ENCODE measurements at regions not wholly inside any gene's neighbourhood (a gene's known extent, or its start where the extent isn't known, plus 50 kb on each side); places are given as distances from the start of the nearest gene placed in this dataset.
"Not testable (repeated sequence)": the region's sequence is repeated elsewhere in the genome, so short reads cannot be mapped to it uniquely, and the experiment has no call there.

- no peak for DNase-seq (ENCODE audit: low read depth)
Measured at GRCh38 chr4:138499627-138500026, 257.5 kb upstream of the SLC7A11 start.

- DNase-seq (ENCODE audit: low read depth) = no peak
Measured at GRCh38 chr4:138494931-138495330, 252.8 kb upstream of the SLC7A11 start.

- no peak for DNase-seq (ENCODE audit: low read depth)
Measured at GRCh38 chr4:138494116-138494515, 252.0 kb upstream of the SLC7A11 start.

GRCh38 chr4:138492176-138492575 lies 250.0 kb upstream of the SLC7A11 start:
- DNase-seq (ENCODE audit: low read depth) = no peak

GRCh38 chr4:138488533-138488932 lies 246.4 kb upstream of the SLC7A11 start:
- no peak for DNase-seq (ENCODE audit: low read depth)

GRCh38 chr4:138487670-138488069 lies 245.5 kb upstream of the SLC7A11 start:
- no peak for DNase-seq (ENCODE audit: low read depth)

- no peak for DNase-seq (ENCODE audit: low read depth)
Measured at GRCh38 chr4:138487230-138487629, 245.1 kb upstream of the SLC7A11 start.

- DNase-seq (ENCODE audit: low read depth) = no peak
Measured at GRCh38 chr4:138485498-138485897, 243.3 kb upstream of the SLC7A11 start.

GRCh38 chr4:138475116-138475515 lies 233.0 kb upstream of the SLC7A11 start:
- DNase-seq (ENCODE audit: low read depth) = no peak

GRCh38 chr4:138473339-138473738 lies 231.2 kb upstream of the SLC7A11 start:
- no peak for DNase-seq (ENCODE audit: low read depth)

GRCh38 chr4:138460477-138461414 lies 218.6 kb upstream of the SLC7A11 start:
- no peak for DNase-seq (ENCODE audit: low read depth)

GRCh38 chr4:138458751-138459150 lies 216.6 kb upstream of the SLC7A11 start:
- no peak for DNase-seq (ENCODE audit: low read depth)

GRCh38 chr4:138456349-138456748 lies 214.2 kb upstream of the SLC7A11 start:
- not testable (repeated sequence) for DNase-seq (ENCODE audit: low read depth)

GRCh38 chr4:138455097-138455496 lies 212.9 kb upstream of the SLC7A11 start:
- DNase-seq (ENCODE audit: low read depth) = no peak

- no peak for DNase-seq (ENCODE audit: low read depth)
Measured at GRCh38 chr4:138452826-138453225, 210.7 kb upstream of the SLC7A11 start.

GRCh38 chr4:138451276-138451663 lies 209.1 kb upstream of the SLC7A11 start:
- DNase-seq (ENCODE audit: low read depth) = no peak

- no peak for DNase-seq (ENCODE audit: low read depth)
Measured at GRCh38 chr4:138450546-138451275, 208.6 kb upstream of the SLC7A11 start.

GRCh38 chr4:138449938-138450337 lies 207.8 kb upstream of the SLC7A11 start:
- no peak for DNase-seq (ENCODE audit: low read depth)

- no peak for DNase-seq (ENCODE audit: low read depth)
Measured at GRCh38 chr4:138448169-138448568, 206.0 kb upstream of the SLC7A11 start.

GRCh38 chr4:138446456-138446855 lies 204.3 kb upstream of the SLC7A11 start:
- DNase-seq (ENCODE audit: low read depth) = no peak

GRCh38 chr4:138445098-138445497 lies 202.9 kb upstream of the SLC7A11 start:
- DNase-seq (ENCODE audit: low read depth) = no peak

- no peak for DNase-seq (ENCODE audit: low read depth)
Measured at GRCh38 chr4:138444260-138444659, 202.1 kb upstream of the SLC7A11 start.

GRCh38 chr4:138439143-138439581 lies 197.0 kb upstream of the SLC7A11 start:
- no peak for DNase-seq (ENCODE audit: low read depth)
